ENCODE measurements at regions not wholly inside any gene's neighbourhood (a gene's known extent, or its start where the extent isn't known, plus 50 kb on each side); places are given as distances from the start of the nearest gene placed in this dataset.

- no peak for FAIRE-seq
- POLR2A ChIA-PET = no interaction called here
- ATAC-seq = no peak
Measured at GRCh38 chr15:47135267-47135666, 582.0 kb upstream of the SEMA6D start.

DNA sequence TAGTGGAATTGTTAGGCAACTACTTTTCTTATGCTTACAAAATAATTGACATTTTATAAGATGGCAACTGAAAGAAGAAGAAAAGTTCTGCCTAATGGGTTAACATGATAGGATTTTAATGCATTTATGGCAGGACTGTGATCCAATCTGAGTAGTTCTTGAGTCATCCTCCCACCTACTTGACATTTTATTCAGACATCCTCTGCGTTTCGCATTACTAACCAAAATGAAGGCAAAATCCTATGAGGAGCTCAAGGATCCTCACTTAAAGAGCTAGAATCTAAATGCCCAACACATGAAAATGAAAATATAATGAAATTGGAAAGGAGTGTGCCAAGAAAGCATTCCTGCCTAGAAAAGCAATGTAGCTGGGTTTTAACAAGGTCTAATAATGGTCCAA is 581.1 kb upstream of the SEMA6D start:
- Histone ChIP-seq H3K4me1 (no peaks in the 10 kb centered on the region), H3K4me2 (no peak overlapping the region), H3K27ac (no peak overlapping the region), H3K9me3 (no peaks in the 10 kb centered on the region), H3K4me3 (no peak overlapping the region)
- ChIA-PET CTCF (no interaction called here), POLR2A (no interaction called here)
- ATAC-seq = no peak
- 4% methylated on average over 2 of the region's 2 CpGs for WGBS (ENCODE audit: missing lambda C conversion rate)
- no peak for FAIRE-seq
- TF ChIP-seq E2F6 (IDR thresholded peaks at IDR 0.05; ENCODE audit: borderline replicate concordance, low read depth) (no peak), NFE2L2 (conservative IDR thresholded peaks at IDR 0.05; ENCODE audit: low read length) (no peak), ZSCAN20 (CRISPR knock-in tag; IDR thresholded peaks at IDR 0.05) (no peak), RARB (CRISPR knock-in tag; IDR thresholded peaks at IDR 0.05) (no peak), TFCP2L1 (CRISPR knock-in tag; IDR thresholded peaks at IDR 0.05) (no peak), MYC (IDR thresholded peaks at IDR 0.05; ENCODE audit: borderline replicate concordance, low read length) (no peak), CHD2 (IDR thresholded peaks at IDR 0.05; ENCODE audit: low read length, partially characterized antibody) (no peak), RFX5 (IDR thresholded peaks at IDR 0.05) (no peak), NPAS2 (CRISPR knock-in tag; IDR thresholded peaks at IDR 0.05; ENCODE audit: borderline replicate concordance) (no peak), PHF8 (IDR thresholded peaks at IDR 0.05; ENCODE audit: borderline replicate concordance, low read depth) (no peak), ZNF302 (CRISPR knock-in tag; IDR thresholded peaks at IDR 0.05) (no peak), ZC3H11A (IDR thresholded peaks at IDR 0.05) (no peak), BHLHE40 (IDR thresholded peaks at IDR 0.05; ENCODE audit: low read depth, low read length) (no peak), CEBPB (IDR thresholded peaks at IDR 0.05) (no peak), KDM5A (IDR thresholded peaks at IDR 0.05) (no peak)
- TF ChIP-seq, protein P1, sequence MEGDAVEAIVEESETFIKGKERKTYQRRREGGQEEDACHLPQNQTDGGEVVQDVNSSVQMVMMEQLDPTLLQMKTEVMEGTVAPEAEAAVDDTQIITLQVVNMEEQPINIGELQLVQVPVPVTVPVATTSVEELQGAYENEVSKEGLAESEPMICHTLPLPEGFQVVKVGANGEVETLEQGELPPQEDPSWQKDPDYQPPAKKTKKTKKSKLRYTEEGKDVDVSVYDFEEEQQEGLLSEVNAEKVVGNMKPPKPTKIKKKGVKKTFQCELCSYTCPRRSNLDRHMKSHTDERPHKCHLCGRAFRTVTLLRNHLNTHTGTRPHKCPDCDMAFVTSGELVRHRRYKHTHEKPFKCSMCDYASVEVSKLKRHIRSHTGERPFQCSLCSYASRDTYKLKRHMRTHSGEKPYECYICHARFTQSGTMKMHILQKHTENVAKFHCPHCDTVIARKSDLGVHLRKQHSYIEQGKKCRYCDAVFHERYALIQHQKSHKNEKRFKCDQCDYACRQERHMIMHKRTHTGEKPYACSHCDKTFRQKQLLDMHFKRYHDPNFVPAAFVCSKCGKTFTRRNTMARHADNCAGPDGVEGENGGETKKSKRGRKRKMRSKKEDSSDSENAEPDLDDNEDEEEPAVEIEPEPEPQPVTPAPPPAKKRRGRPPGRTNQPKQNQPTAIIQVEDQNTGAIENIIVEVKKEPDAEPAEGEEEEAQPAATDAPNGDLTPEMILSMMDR (IDR thresholded peaks at IDR 0.05) = no peak
- TF ChIP-seq, protein P2, sequence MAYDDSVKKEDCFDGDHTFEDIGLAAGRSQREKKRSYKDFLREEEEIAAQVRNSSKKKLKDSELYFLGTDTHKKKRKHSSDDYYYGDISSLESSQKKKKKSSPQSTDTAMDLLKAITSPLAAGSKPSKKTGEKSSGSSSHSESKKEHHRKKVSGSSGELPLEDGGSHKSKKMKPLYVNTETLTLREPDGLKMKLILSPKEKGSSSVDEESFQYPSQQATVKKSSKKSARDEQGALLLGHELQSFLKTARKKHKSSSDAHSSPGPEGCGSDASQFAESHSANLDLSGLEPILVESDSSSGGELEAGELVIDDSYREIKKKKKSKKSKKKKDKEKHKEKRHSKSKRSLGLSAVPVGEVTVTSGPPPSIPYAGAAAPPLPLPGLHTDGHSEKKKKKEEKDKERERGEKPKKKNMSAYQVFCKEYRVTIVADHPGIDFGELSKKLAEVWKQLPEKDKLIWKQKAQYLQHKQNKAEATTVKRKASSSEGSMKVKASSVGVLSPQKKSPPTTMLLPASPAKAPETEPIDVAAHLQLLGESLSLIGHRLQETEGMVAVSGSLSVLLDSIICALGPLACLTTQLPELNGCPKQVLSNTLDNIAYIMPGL (CRISPR knock-in tag; IDR thresholded peaks at IDR 0.05; ENCODE audit: borderline replicate concordance) = no peak
- DNase-seq (ENCODE audit: low read depth in 1 of 2, low spot score in 1 of 2) = no peak

More at GRCh38 chr15:47135267-47135666, 582.0 kb upstream of the SEMA6D start:
- Histone ChIP-seq H3K4me3 (no peak overlapping the region), H3K4me1 (no peaks in the 10 kb centered on the region), H3K27ac (no peak overlapping the region), H3K4me2 (no peak overlapping the region), H3K9me3 (no peaks in the 10 kb centered on the region)
- 3% methylated on average over 2 of the region's 2 CpGs for WGBS (ENCODE audit: missing lambda C conversion rate)
- CTCF ChIA-PET = no interaction called here
- TF ChIP-seq ZFP36 (IDR thresholded peaks at IDR 0.05; ENCODE audit: borderline replicate concordance, partially characterized antibody) = no peak
- no peak for TF ChIP-seq REST (IDR thresholded peaks at IDR 0.05)
- no peak for DNase-seq (ENCODE audit: low read depth in 1 of 2, low spot score in 1 of 2)

Data from A549 (cell line).